Mesothelial cell of epicardium (in vitro differentiated cells): ENCODE measurements at regions not wholly inside any gene's neighbourhood (a gene's known extent, or its start where the extent isn't known, plus 50 kb on each side); places are given as distances from the start of the nearest gene placed in this dataset.

Experiments used
- DNase-seq, 2 experiments: peaks; one replicate each; pipeline ENCODE4 v3.0.0; 2021; ENCODE audit warnings: low spot score in 2 of 2; ENCODE audit not compliant: unreplicated experiment in 2 of 2
- H3K27ac Mint-ChIP-seq: 2 replicates; pipeline ENCODE4 v1.8.0; 2021; ENCODE audit warnings: mixed read lengths
- H3K27me3 Mint-ChIP-seq: 2 replicates; pipeline ENCODE4 v1.8.0; 2021; ENCODE audit warnings: low read depth, mixed read lengths
- H3K36me3 Mint-ChIP-seq: 2 replicates; pipeline ENCODE4 v1.8.0; 2021; ENCODE audit warnings: mixed read lengths
- H3K4me1 Mint-ChIP-seq: 2 replicates; pipeline ENCODE4 v1.8.0; 2021; ENCODE audit warnings: mixed read lengths
- H3K4me3 Mint-ChIP-seq: 2 replicates; pipeline ENCODE4 v1.8.0; 2021; ENCODE audit warnings: mild to moderate bottlenecking, moderate library complexity, mixed read lengths
- H3K9me3 Mint-ChIP-seq: 2 replicates; pipeline ENCODE4 v1.8.0; 2021; ENCODE audit warnings: mixed read lengths
- CTCF ChIP-seq: fragments of 200-600 bp; sonication (generic); IDR thresholded peaks from one replicate; pipeline ENCODE4 v1.5.0; 2021; ENCODE audit warnings: antibody characterized with exemption; ENCODE audit not compliant: unreplicated experiment

GRCh38 chr4:17096692-17097091 lies 198.2 kb upstream of the LDB2 start:
- Mint-ChIP-seq H3K9me3 (peaks cover 4% of the 10 kb centered on the region), H3K27me3 (no peaks in the 10 kb centered on the region), H3K27ac (no peak overlapping the region), H3K4me1 (peaks cover 7% of the 10 kb centered on the region), H3K36me3 (no peaks in the 10 kb centered on the region), H3K4me3 (no peak overlapping the region)
- DNase-seq = no peak
- no peak for TF ChIP-seq CTCF

GRCh38 chr4:17095771-17096170 lies 197.3 kb upstream of the LDB2 start:
- H3K4me3 Mint-ChIP-seq = no peak overlapping the region
- no peak for TF ChIP-seq CTCF
- no peak for DNase-seq
- H3K27ac Mint-ChIP-seq = no peak overlapping the region
- H3K27me3 Mint-ChIP-seq = no peaks in the 10 kb centered on the region
- peaks cover 7% of the 10 kb centered on the region for H3K4me1 Mint-ChIP-seq
- H3K9me3 Mint-ChIP-seq = peaks cover 4% of the 10 kb centered on the region
- H3K36me3 Mint-ChIP-seq = no peaks in the 10 kb centered on the region

GRCh38 chr4:17094876-17095210 lies 196.4 kb upstream of the LDB2 start:
- TF ChIP-seq CTCF = no peak
- H3K27ac Mint-ChIP-seq = no peak overlapping the region
- peaks cover 7% of the 10 kb centered on the region for H3K4me1 Mint-ChIP-seq
- DNase-seq = no peak
- H3K4me3 Mint-ChIP-seq = no peak overlapping the region
- no peaks in the 10 kb centered on the region for H3K27me3 Mint-ChIP-seq
- H3K9me3 Mint-ChIP-seq = peaks cover 4% of the 10 kb centered on the region
- no peaks in the 10 kb centered on the region for H3K36me3 Mint-ChIP-seq

- TF ChIP-seq CTCF = no peak
- no peak for DNase-seq
- H3K9me3 Mint-ChIP-seq = peaks cover 4% of the 10 kb centered on the region
- H3K27ac Mint-ChIP-seq = no peak overlapping the region
- no peaks in the 10 kb centered on the region for H3K36me3 Mint-ChIP-seq
- no peaks in the 10 kb centered on the region for H3K27me3 Mint-ChIP-seq
- H3K4me1 Mint-ChIP-seq = peaks cover 7% of the 10 kb centered on the region
- H3K4me3 Mint-ChIP-seq = no peak overlapping the region
Observed at GRCh38 chr4:17094159-17094875, 195.9 kb upstream of the LDB2 start.

GRCh38 chr4:17093481-17093880 lies 195.0 kb upstream of the LDB2 start:
- Mint-ChIP-seq H3K27me3 (no peaks in the 10 kb centered on the region), H3K27ac (no peak overlapping the region), H3K9me3 (peaks cover 4% of the 10 kb centered on the region), H3K4me1 (peaks cover 7% of the 10 kb centered on the region), H3K36me3 (no peaks in the 10 kb centered on the region), H3K4me3 (no peak overlapping the region)
- TF ChIP-seq CTCF = no peak
- no peak for DNase-seq
